LoVo (cell line): ENCODE measurements at regions not wholly inside any gene's neighbourhood (a gene's known extent, or its start where the extent isn't known, plus 50 kb on each side); places are given as distances from the start of the nearest gene placed in this dataset.
"Not testable (repeated sequence)": the region's sequence is repeated elsewhere in the genome, so short reads cannot be mapped to it uniquely, and the experiment has no call there.

Experiments
- DNase-seq: peaks from one replicate; pipeline ENCODE4 v3.0.0-alpha.2; 2016; ENCODE audit warnings: low spot score

- no peak for DNase-seq
Observed at GRCh38 chr13:61138857-61139256, 276.8 kb downstream of the PCDH20 start.

DNA sequence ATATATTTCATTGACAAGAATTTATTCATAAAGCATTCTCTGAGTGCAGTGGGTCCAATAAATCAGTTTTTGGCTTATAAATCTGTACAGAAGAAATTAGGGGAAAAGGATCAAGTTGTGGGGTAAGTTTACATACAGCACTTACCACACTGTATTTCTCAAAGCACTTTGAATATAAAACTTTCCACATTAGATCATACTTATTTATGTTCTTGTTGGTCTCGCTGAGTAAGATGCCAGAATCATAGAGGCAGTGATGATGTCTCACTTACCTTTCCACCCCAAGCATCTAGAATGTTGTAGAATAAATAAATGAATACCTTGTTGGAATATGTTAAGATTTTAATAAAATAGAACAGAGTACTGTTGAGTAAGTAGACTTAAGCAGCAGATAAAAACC, 279.1 kb downstream of the PCDH20 start:
- no peak for DNase-seq

DNA sequence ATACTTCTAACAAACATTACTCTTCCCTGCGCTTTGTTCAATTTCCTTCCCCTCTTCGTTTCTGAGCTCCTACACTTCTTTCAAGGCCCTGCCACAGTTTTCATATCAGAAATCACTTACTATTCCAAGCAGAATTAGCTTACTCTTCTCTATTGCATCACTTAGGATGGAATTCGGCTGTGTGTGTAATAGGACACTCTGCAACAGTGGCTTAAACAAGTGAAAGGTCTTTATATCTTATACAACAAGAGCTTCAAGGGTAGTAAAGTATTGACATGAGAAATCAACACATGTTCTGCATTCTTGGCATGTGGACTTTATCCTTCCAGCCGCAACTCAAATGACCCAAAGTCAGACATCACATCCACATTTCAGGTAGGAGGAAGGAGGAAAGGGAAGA, 279.6 kb downstream of the PCDH20 start:
- DNase-seq = no peak

GRCh38 chr13:61135583-61135982, 280.1 kb downstream of the PCDH20 start:
- DNase-seq = no peak

DNA sequence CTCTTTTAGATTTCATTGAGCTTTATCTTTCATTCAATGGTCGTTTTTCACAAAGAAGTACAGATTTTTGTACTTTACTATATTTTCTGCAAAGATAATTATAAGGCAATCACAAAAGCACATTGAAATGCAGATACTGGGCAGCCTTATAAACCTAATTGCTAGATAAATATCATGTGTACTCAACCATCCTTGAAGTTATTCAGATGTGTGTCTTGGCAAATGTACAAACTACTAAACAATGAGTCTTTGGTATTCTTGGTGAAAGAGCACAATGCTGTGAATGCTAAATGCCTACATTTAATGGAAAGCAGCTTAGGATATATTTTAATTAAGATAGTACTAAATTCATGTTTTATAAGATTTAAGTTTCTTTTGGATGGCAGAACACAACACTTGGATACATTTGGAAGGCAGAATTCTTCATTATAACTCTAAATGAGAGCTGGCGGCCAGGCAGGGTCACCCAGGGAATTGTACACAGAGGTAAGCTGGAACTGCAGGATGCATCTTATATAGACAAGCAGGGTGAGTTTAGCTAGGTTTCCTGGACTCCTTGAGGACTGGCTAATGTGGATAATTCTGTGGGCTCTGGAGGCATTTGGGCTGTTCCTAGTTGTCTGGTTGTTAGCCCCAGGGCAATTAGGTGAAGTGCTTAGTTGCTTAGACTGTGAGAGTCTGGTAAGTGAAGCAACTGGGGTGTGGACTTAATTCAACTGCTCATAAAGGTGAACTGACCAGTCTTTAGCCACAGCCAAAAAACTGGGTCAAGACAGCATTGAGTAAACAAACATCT, 286.6 kb downstream of the PCDH20 start:
- DNase-seq = no peak

- no peak for DNase-seq
Observed at GRCh38 chr13:61123538-61124289, 291.9 kb downstream of the PCDH20 start.

GRCh38 chr13:61113140-61113658, 302.4 kb downstream of the PCDH20 start:
- DNase-seq = no peak

- no peak for DNase-seq
Observed at GRCh38 chr13:61111529-61111928, 304.1 kb downstream of the PCDH20 start.

DNA sequence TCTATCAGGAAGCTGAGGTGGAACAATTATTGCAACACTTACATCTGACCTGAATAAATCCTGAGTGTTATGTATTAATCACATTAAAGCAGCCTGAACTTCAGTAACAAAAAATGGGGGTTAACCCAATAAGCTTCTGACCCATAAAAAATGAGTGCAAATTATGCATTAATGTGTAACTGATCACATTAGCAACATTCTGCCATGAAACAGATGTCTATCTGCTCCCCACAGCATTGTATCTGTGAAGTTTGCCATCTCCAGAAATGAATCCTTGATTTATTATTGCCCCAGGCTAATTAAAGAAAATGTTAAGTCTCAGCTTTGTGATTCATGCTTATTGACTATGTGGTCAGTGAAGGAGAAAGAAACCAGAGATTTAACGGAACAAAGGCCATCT, 304.9 kb downstream of the PCDH20 start:
- no peak for DNase-seq

DNA sequence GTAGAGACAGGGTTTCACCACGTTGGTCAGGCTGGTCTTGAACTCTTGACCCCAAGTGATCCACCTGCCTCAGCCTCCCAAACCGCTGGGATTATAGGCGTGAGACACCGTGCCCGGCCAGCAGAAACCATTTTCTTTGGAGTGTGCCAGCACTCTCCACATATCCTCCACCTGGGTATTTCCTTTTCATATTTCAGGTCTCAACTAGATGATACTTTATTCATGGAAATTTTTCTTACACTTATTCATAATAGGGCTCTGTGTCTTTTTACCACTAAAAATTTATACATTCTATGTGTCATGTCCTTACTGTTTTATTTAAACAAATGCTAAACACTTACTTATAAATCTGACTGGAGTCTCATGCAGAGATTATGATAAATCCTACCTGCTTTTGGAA, 305.9 kb downstream of the PCDH20 start:
- DNase-seq = no peak

DNA sequence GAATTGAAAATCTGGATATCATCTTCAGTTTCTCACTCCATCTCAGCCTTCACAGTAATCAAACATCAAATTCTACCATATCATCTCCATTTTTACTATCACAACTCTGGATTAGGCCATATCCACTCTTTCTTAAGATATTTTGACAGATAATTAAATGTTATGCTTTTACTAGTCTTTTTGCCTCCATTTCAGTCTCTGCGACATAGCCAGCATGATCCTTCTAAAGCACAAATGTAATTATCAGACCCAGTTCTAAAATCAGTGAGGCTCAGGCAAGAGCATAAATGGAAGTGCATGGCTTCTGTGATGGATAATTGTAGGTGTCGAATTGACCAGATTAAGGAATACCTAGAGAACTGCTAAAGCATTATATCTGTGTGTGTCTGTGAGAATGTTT, 307.7 kb downstream of the PCDH20 start:
- DNase-seq = no peak

- no peak for DNase-seq
Observed at GRCh38 chr13:61095885-61096284, 319.8 kb downstream of the PCDH20 start.

DNA sequence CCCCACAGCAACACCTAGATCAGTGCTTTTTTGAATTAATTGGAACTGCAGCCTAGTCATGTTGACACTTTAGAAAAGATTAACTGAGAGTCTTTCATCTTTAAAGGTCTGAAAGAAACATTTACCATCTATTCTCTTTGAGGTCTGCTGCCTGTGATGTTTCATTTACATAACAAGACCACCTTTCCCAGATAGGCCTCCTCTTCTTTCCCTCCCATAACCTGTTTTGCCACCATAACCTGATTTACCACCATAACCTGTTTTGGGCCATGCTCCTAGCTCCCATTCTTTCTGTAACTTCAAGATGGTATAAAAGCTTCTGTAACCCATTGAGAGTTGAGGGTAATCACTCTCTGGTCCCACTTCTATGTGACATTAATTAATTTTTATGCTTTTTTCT, 320.8 kb downstream of the PCDH20 start:
- no peak for DNase-seq

DNA sequence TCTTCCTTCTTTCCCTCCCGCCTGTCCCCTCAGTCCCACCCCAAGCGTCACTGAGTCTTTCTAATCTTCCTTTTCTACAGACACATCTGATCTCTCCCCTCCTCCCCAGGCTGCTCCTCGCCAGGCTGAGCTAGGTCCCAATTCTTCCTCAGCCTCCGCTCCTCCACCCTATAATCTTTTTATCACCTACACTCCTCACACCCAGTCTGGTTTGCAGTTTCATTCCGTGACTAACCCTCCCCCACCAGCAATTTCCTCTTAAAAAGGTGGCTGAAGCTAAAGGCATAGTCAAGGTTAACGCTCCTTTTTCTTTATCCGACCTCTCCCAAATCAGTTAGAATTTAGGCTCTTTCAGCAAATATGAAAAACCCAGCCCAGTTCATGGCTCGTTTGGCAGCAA, 325.8 kb downstream of the PCDH20 start:
- not testable (repeated sequence) for DNase-seq

- no peak for DNase-seq
Observed at GRCh38 chr13:61086087-61086486, 329.6 kb downstream of the PCDH20 start.

DNA sequence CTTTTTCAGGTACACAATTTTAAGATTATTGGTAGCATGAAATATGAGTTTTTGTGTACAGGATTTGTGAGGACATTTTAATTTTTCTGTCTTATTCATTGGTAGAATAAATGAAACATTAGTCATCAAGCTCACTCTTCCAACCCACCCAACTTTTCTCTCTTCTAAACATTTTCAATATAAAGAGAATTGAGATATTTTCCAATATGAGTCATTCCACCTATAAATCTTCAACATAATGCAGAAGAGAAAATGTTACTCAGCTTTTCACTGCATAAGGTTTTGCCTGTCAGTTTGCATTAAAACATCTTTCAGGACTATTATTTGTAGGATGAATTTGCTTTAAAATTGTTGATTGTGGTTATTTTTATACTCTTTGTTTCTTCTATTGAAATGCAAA, 330.7 kb downstream of the PCDH20 start:
- DNase-seq = no peak

DNA sequence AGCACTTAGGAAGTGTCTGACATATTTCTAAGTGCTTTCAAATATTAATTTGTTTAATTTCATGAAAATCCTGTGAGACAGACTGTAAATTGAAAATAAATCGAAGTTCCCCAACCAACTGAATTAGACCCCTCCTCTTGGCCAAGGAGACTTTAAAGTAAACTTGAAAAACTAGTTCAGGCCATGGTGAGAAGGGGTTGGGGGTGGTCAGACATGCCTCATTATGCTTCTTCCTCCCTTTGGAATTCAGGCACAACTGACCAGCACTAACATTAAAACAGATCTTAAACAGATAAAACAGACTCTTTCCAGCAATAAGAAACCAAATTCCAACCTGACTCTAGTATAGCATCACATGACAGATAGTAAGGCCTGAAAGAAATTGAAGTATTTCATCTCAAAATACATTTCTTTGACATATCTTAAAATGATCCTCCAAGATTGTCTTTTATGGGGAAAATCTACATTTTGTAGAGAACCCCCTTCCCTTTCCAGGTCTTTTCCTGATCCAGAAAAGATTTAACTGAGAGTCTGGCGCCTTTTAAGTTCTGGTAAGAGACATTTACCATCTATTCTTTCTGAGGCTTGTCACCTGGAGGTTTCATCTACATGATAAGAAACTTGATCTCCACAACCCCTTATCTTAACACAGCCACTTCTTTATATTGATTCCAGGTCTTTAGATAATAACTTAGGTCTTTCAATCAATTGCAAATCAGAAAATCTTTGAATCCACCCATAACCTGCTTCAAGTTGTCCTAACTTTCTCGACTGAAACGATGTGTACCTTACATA, 336.5 kb downstream of the PCDH20 start:
- DNase-seq = no peak

DNA sequence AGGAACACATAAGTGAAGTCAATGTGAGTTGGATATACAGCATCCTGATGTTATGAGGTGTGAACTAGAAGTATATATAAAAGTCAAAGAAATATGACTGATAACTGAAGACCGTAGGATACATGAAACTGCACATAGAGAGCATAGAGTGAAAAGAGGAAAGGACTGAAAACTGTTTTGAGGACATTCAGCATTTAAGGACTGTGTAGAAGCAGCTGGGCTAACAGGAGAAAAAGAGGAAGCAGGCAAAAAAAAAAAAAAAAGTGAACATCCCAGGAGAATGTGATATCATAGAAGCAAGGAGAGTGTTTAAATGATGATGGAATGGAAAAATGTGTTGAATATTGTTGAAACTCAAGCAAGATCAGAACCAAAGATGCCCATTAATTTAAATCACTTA, 363.5 kb downstream of the PCDH20 start:
- no peak for DNase-seq

DNA sequence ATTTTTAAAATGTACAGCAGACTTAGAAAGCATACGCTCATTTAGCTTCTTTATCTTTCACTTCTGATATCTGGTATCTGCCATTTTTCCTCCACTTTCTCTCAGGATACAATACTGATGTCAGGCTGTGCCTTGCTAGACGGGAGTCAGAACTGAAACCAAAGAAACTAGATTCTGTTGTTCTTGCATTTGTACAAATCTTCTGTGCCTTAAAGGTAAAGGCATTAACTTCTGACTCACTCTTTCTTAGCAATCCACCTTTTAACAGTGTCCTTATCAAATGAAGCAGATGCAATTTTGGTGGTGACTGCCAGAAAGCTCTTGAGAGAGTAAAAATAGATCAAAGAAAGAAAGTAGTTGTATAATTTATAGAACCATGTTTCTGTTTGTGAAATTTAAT, 370.4 kb downstream of the PCDH20 start:
- no peak for DNase-seq

DNA sequence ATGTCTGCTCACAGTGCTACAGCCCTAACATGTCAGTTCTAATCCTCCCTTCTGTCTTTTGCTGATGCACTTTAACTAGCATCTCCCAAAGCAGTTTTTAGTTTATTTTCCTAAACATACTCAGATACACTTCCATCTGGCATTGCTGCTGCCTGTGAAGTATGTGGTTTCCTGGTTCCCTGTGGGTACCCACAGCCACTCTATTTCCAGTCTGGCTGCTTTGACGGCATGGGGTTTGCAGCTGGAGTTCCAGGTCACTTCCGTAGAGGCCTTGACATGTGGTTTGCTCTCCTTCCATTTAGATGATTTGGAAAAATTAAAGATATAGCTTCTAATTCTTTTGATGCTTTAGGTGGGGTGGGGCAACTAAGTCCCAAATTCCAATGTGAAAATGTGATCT, 375.5 kb downstream of the PCDH20 start:
- no peak for DNase-seq

- DNase-seq = no peak
Observed at GRCh38 chr13:61039302-61039701, 376.3 kb downstream of the PCDH20 start.

DNA sequence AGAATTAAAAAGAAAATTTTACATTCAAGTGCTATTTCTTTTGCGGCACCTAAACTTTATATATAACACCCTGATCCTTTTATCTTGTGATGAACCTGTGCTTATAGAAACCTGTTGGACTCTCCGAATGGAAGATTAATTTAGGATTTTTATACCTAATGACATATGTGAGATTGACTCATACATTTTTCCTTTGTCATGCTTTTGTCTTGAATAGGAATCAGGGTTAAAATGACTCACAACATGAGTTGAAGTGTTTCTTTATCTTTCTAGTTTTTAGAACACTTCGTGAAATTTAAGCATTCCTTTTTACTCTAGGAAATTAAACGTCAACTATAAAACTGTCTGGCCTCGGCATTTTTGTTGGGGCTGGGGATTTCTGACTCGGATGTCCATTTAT, 378.9 kb downstream of the PCDH20 start:
- DNase-seq = no peak

DNA sequence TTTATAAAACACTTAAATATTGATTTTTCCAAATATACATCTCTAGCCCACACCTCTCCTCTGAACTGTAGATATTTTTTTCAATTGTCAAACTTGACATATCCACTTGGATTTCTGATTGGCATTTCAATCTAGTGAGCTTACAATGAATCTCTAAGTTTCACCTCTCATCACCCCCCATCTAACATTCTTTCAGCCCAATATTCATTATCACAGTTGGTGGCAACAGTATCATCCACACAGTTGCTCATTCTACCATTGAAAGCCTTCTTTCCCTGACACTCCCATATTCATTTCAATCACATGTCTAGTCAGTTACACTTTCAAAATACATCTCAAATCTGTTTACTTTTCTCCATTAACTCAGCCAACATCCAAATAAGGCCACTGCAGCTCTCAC, 385.2 kb downstream of the PCDH20 start:
- DNase-seq = no peak
